GM18502 (cell line): ENCODE measurements at regions not wholly inside any gene's neighbourhood (a gene's known extent, or its start where the extent isn't known, plus 50 kb on each side); places are given as distances from the start of the nearest gene placed in this dataset.

ENCODE experiments used
- ATAC-seq: cut with Tn5 transposase; IDR thresholded peaks from one replicate; pipeline ENCODE4 v1.9.1; 2021; ENCODE audit warnings: mild to moderate bottlenecking; ENCODE audit not compliant: unreplicated experiment, poor library complexity

DNA sequence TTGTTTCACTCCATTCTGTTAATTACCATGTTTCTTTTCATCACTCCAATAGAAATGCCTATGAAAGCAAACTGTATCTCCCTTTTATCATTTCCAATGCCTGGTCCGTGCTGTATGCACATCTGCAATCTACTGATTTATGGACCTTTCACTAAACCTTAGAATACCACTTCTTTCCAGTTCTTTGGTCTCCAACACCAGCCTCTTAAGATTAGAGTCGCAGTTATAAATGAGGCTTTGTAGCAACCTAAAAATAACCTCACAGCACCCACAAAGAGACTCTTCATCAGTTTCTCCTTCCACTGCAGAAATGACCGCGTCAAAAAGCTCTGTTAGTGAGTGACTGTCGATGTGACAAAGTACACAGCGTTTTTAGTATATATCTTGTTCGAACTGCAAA is 282.6 kb downstream of the ADGRA3 start:
- no peak for ATAC-seq

DNA sequence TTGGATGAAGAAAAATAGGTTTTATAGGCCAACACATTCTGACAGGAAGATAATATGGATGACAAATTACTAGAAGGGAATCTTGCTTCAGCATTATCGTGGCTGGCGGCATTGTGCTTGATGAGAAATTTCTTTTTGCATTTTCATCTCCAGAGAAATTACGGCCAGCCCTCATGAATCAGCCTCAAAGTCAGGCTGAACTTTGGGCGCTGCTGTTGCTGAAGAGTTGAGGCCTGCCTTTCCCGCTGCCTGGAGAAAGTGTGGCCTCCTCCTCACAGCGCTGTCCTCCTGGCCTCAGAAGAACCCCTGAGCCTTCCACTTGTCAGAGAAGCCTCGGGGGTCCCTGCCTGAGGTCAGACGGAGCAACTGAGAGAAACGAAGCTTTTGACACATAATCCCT is 272.4 kb upstream of the KCNIP4 start:
- ATAC-seq: no peak

GRCh38 chr4:22217480-22217879 is 268.9 kb upstream of the KCNIP4 start:
- no peak for ATAC-seq

DNA sequence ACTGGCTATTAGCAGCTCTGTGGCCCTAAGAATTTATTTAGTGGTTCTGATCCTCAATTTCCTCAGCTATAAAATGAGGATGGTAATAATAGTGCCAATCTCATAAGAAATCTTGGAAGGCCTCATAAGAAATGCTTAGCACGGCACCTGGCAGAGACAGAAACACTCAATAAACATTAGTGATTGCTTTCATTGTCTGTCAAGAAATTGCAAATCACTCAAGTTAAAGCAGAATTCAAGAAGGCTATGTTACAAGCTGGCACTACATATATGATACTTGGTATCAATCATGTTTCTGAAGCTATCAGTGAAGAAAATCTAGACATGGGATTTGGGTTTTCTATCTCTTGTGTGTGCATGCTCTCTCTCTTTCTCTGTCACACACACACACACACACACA is 267.7 kb upstream of the KCNIP4 start:
- no peak for ATAC-seq

GRCh38 chr4:22215084-22215483 is 266.5 kb upstream of the KCNIP4 start:
- ATAC-seq: no peak

DNA sequence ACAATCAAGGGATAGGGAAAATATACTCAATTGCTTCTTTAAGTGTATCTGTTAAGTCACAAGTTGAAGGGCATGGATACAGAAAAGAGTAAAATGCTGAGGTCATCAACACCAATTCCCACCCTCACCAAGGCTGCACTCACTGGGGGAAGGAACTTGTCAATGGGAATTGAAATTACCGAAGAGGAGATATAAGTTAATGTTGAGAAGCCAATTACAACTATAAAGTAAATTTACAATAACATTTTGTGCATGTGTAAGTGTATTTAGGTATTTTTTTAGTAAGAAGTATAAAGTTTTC is 255.1 kb upstream of the KCNIP4 start:
- no peak for ATAC-seq

DNA sequence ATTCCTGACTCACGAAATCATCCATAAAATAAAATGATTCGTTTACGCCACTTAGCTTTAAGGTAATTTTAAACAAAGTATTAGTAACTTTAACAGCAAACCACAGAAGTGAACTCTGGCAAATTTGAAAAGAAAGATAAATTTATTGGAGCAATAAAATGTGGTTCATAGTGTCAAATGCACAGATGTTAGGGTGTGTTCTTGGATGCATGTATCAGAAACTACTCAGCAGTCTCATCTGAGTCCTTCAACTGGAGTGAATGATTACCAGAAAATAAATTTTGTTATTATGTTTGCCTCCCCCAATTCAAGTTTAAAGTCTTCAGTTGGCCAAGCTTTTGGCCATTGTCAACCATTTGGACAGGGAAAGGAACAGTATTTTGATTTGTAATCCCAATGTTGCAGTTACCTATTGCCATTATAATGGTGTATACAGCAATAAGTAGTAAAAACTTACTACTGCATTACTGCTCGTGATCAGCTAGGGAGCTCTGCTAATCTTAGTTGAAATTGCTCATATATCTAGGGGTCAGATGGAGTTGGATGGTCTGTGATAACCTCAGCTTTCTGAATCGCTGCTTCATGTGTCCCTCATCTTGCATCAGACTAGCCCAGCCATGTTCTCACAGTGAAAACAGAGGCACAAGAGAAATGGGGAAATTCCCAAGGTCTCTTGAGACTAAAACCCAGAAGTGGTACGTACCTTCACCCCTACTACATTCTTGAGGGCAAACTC is 254.6 kb upstream of the KCNIP4 start:
- no peak for ATAC-seq

- ATAC-seq: no peak
These were observed 253.8 kb upstream of the KCNIP4 start for GRCh38 chr4:22202246-22202974.

GRCh38 chr4:22201256-22201655 is 252.7 kb upstream of the KCNIP4 start:
- ATAC-seq: no peak

- no peak for ATAC-seq
These were observed 248.0 kb upstream of the KCNIP4 start for GRCh38 chr4:22196551-22196950.

DNA sequence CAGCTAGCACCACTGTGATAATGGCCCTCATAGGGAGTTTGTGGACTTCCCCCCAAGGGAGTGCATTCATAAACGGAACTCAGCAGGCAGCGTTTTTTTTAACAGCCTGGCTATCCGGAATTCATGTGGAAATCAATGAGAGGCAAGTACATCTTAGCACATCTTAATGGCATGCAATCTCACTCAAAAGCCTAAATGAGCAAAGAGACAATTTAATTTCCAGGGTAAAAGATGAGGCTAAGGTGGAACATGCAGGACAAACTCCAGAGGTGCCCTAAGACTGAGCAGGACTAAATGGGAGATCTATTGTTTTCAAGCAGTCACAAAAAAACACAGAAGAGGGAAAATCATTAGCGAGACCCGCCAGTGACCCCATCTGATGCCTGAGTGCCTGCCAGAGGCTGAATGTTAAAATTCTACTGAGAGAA is 243.5 kb upstream of the KCNIP4 start:
- ATAC-seq: no peak

GRCh38 chr4:22191565-22191964 is 243.0 kb upstream of the KCNIP4 start:
- no peak for ATAC-seq

- ATAC-seq: no peak
These were observed 242.3 kb upstream of the KCNIP4 start for GRCh38 chr4:22190855-22191254.

GRCh38 chr4:22187203-22187820 is 238.7 kb upstream of the KCNIP4 start:
- ATAC-seq: no peak

DNA sequence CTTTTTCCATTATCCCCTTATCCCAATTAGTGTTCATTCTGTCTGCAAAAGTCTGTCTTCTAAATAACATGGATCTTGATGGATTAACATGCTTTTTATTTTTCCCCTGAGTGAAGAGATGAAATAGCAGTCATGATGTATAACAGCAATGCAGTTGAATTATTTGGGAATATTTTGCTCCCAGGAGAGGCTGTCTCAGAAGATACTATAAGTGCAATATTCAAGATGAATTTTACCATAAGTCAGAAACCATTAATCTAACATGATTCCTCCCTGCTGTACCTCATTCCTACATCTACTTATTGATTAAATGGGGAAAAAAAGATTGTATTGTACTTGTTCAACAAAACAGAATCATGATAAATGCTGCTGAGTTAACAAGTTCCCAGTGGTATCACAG is 233.2 kb upstream of the KCNIP4 start:
- no peak for ATAC-seq

DNA sequence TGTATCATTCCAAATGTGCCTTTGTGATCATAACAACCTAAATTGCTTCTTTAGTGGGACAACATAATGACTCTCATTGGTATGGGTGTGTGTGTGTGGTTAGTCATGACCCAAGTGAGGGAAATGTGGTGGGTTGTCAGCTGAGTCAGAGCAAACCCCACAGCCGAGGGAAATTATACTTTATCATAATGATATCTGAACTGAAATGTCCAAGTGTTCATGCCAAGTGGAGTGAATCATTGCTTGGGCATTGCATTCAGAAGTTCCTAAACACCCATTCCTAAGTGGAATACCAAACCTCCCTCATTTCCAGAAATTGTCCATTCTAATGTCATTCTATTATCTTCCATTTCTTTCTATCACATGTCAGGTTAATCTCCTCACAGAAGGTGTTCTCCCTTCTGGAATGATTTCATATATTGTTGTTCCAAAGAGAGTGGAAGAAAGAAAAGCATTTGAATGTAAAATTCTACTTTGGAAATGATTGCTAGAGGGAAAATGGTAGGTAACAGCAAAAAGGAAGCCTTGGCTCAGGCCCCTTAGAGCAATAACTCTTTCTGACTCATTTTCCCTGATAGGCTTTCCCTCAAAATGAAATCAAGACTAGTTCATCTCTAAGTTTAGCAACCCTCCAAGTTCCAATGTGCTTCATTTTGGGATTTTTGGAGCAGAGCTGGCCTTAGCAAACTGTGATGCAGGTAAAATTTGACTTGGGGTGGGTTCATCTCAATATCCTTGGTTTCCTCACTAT is 230.7 kb upstream of the KCNIP4 start:
- no peak for ATAC-seq

GRCh38 chr4:22174640-22175039 is 226.1 kb upstream of the KCNIP4 start:
- no peak for ATAC-seq

DNA sequence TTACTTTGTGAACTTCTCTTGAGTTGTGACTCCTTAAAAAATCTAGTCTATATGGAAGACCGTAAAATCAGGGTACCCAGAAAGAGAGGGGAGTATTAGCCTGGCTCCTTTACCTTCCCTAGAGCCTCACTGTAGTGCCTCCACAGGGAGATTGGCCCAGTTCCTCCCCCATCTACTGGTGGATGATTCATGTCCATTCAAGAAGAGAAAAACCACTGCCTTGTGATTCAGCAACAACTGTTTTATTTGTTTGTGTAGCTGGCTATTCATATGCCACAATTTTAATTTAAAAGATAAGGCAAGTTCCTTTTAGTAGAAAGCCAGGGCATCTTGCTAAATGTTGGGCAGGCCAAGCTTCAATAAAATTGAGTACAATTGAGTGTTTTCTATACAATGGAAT is 221.8 kb upstream of the KCNIP4 start:
- no peak for ATAC-seq

GRCh38 chr4:22167201-22167600 is 218.6 kb upstream of the KCNIP4 start:
- ATAC-seq: no peak

DNA sequence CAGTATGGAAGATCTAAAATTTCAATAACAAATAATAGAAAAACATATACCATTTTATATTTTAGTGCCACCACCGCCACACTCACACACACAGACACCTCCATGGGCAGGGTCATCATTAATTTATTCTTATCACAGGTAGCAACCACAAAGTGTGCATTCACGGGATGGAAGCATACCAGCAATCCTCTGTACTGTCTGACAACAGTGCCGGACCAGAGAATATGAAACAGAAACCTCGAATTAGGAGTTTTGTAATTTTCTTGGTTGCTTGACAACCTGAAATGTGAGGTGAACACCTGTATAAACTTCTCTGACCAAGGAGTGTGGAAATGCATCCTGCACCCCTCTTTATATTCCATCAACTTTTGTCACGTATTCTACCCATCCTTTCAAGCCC is 213.9 kb upstream of the KCNIP4 start:
- no peak for ATAC-seq

- ATAC-seq: no peak
These were observed 182.2 kb upstream of the KCNIP4 start for GRCh38 chr4:22130741-22131140.
